ENCODE measurements at regions not wholly inside any gene's neighbourhood (a gene's known extent, or its start where the extent isn't known, plus 50 kb on each side); places are given as distances from the start of the nearest gene placed in this dataset.

GRCh38 chr11:15835788-15836411 lies 520.4 kb downstream of the SOX6 start:
- Histone ChIP-seq H3K27me3 (ENCODE audit: control insufficient read depth, insufficient read depth, low read length) (no peaks in the 10 kb centered on the region), H3K36me3 (ENCODE audit: control insufficient read depth in 2 of 3, insufficient read depth in 3 of 3, low read length in 3 of 3) (no peaks in the 10 kb centered on the region), H3K4me3 (ENCODE audit: low read length in 3 of 3) (no peak overlapping the region), H3K9ac (ENCODE audit: low read length in 3 of 3) (no peak overlapping the region), H3K4me1 (ENCODE audit: control insufficient read depth in 2 of 3, insufficient read depth in 2 of 3, low read depth in 1 of 3, low read length in 3 of 3) (peaks cover 0 to 3% (median 0%) of the 10 kb centered on the region in 3 donors), H3K27ac (ENCODE audit: low read depth in 2 of 2, low read length in 2 of 2) (no peak overlapping the region), H3K9me3 (ENCODE audit: control insufficient read depth in 2 of 3, insufficient read depth in 1 of 3, low read length in 3 of 3) (no peaks in the 10 kb centered on the region)
- TF ChIP-seq CTCF (IDR thresholded peaks at IDR 0.05; ENCODE audit: borderline replicate concordance, extremely low read depth, insufficient read depth), result no peak
- FAIRE-seq (no peak), DNase-seq (peak in 3 of 5 donors; percentile 51 to 76 (median 72))
- intact Hi-C loops (cut with DNase I), result no loop called here

- DNase-seq, result peak in 1 of 5 donors; percentile 39
These were observed 519.6 kb downstream of the SOX6 start for GRCh38 chr11:15836795-15837194.

GRCh38 chr11:15837901-15838489 lies 518.4 kb downstream of the SOX6 start:
- DNase-seq (no peak), FAIRE-seq (no peak)
- no peak overlapping the region for H3K27ac ChIP-seq (ENCODE audit: low read depth in 2 of 2, low read length in 2 of 2)

More at GRCh38 chr11:15836795-15837194, 519.6 kb downstream of the SOX6 start:
- intact Hi-C loops (cut with DNase I), result no loop called here
- Histone ChIP-seq H3K36me3 (ENCODE audit: control insufficient read depth in 2 of 3, insufficient read depth in 3 of 3, low read length in 3 of 3) (no peaks in the 10 kb centered on the region), H3K27ac (ENCODE audit: low read depth in 2 of 2, low read length in 2 of 2) (no peak overlapping the region), H3K4me3 (ENCODE audit: low read length in 3 of 3) (no peak overlapping the region), H3K9me3 (ENCODE audit: control insufficient read depth in 2 of 3, insufficient read depth in 1 of 3, low read length in 3 of 3) (no peaks in the 10 kb centered on the region), H3K4me1 (ENCODE audit: control insufficient read depth in 2 of 3, insufficient read depth in 2 of 3, low read depth in 1 of 3, low read length in 3 of 3) (peaks cover 0 to 3% (median 0%) of the 10 kb centered on the region in 3 donors), H3K9ac (ENCODE audit: low read length in 3 of 3) (no peak overlapping the region), H3K27me3 (ENCODE audit: control insufficient read depth, insufficient read depth, low read length) (no peaks in the 10 kb centered on the region)
- no peak for FAIRE-seq
- TF ChIP-seq CTCF (IDR thresholded peaks at IDR 0.05; ENCODE audit: borderline replicate concordance, extremely low read depth, insufficient read depth), result no peak

More at GRCh38 chr11:15837901-15838489, 518.4 kb downstream of the SOX6 start:
- Histone ChIP-seq H3K4me1 (ENCODE audit: control insufficient read depth in 2 of 3, insufficient read depth in 2 of 3, low read depth in 1 of 3, low read length in 3 of 3) (peaks cover 0 to 3% (median 0%) of the 10 kb centered on the region in 3 donors), H3K9ac (ENCODE audit: low read length in 3 of 3) (no peak overlapping the region), H3K9me3 (ENCODE audit: control insufficient read depth in 2 of 3, insufficient read depth in 1 of 3, low read length in 3 of 3) (no peaks in the 10 kb centered on the region), H3K4me3 (ENCODE audit: low read length in 3 of 3) (no peak overlapping the region), H3K36me3 (ENCODE audit: control insufficient read depth in 2 of 3, insufficient read depth in 3 of 3, low read length in 3 of 3) (no peaks in the 10 kb centered on the region), H3K27me3 (ENCODE audit: control insufficient read depth, insufficient read depth, low read length) (no peaks in the 10 kb centered on the region)
- intact Hi-C loops (cut with DNase I), result no loop called here
- no peak for TF ChIP-seq CTCF (IDR thresholded peaks at IDR 0.05; ENCODE audit: borderline replicate concordance, extremely low read depth, insufficient read depth)
